IMR-90 (cell line): ENCODE measurements at regions not wholly inside any gene's neighbourhood (a gene's known extent, or its start where the extent isn't known, plus 50 kb on each side); places are given as distances from the start of the nearest gene placed in this dataset.

Source experiments
- BHLHE40 ChIP-seq: fragments of 150-350 bp; IDR thresholded peaks from 2 replicates; pipeline ENCODE4 v1.6.1; 2016; ENCODE audit warnings: mild to moderate bottlenecking, low read depth, low read length
- CEBPB ChIP-seq: IDR thresholded peaks from 2 replicates; pipeline ENCODE4 v1.6.1; 2012; ENCODE audit warnings: low read depth, low read length, improper control_type of control experiment
- CHD1 ChIP-seq: IDR thresholded peaks from 2 replicates; pipeline ENCODE4 v1.6.1; 2012; ENCODE audit warnings: low read depth, low read length, improper control_type of control experiment
- ELK1 ChIP-seq: fragments of 150-350 bp; IDR thresholded peaks from 2 replicates; pipeline ENCODE4 v1.6.1; 2016; ENCODE audit warnings: low read depth, mild to moderate bottlenecking, low read length, moderate library complexity, borderline replicate concordance
- FOS ChIP-seq: fragments of 150-350 bp; IDR thresholded peaks from 2 replicates; pipeline ENCODE4 v1.6.1; 2016; ENCODE audit warnings: low read depth, low read length
- MAFK ChIP-seq: IDR thresholded peaks from 2 replicates; pipeline ENCODE4 v1.6.1; 2012; ENCODE audit warnings: low read depth, low read length, improper control_type of control experiment
- MAZ ChIP-seq: IDR thresholded peaks from 2 replicates; pipeline ENCODE4 v1.6.1; 2012; ENCODE audit warnings: low read depth, mild to moderate bottlenecking, low read length, improper control_type of control experiment, moderate library complexity, borderline replicate concordance
- MXI1 ChIP-seq: IDR thresholded peaks from 2 replicates; pipeline ENCODE4 v1.6.1; 2012; ENCODE audit warnings: low read depth, mild to moderate bottlenecking, low read length, moderate library complexity, borderline replicate concordance
- POLR2A ChIP-seq: IDR thresholded peaks from 2 replicates; pipeline ENCODE4 v1.6.1; 2012; ENCODE audit warnings: mild to moderate bottlenecking, low read depth, low read length
- RAD21 ChIP-seq: IDR thresholded peaks from 2 replicates; pipeline ENCODE4 v1.6.1; 2012; ENCODE audit warnings: low read length, improper control_type of control experiment
- RFX5 ChIP-seq: IDR thresholded peaks from 2 replicates; pipeline ENCODE4 v1.8.0; 2012; ENCODE audit warnings: low read depth, mild to moderate bottlenecking, low read length, moderate library complexity
- SMC3 ChIP-seq: fragments of 150-350 bp; IDR thresholded peaks from 2 replicates; pipeline ENCODE4 v1.6.1; 2016; ENCODE audit warnings: low read depth, mild to moderate bottlenecking, antibody characterized with exemption, low read length, moderate library complexity
- USF2 ChIP-seq: fragments of 150-350 bp; IDR thresholded peaks from 2 replicates; pipeline ENCODE4 v1.6.1; 2017; ENCODE audit warnings: mild to moderate bottlenecking, antibody characterized with exemption, low read length, low read depth
- TF ChIP-seq, protein P1 (sequence below): conservative IDR thresholded peaks from 2 replicates; pipeline ENCODE4 v1.5.1; 2012; ENCODE audit warnings: mild to moderate bottlenecking, low read depth, low read length, improper control_type of control experiment

DNA sequence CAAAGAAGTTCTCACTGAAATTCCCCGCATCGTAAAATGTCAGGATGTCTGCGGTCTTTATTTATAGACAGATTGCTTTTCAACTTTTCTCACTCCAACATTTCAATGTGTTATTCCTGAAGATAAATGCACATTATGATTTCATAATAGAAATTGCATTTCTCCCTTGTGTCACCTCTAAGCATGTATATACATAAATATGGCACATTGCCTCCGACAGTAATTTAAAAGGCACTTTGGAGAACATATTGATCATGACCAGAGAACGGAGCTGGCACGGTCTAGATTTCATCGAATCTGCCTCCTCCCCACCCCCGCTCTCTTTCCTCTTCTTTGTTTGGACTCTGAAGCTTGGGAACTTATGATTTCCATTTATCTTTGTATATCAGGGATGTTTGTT lies 54.9 kb upstream of the IGSF21 start:
- TF ChIP-seq, protein P1, sequence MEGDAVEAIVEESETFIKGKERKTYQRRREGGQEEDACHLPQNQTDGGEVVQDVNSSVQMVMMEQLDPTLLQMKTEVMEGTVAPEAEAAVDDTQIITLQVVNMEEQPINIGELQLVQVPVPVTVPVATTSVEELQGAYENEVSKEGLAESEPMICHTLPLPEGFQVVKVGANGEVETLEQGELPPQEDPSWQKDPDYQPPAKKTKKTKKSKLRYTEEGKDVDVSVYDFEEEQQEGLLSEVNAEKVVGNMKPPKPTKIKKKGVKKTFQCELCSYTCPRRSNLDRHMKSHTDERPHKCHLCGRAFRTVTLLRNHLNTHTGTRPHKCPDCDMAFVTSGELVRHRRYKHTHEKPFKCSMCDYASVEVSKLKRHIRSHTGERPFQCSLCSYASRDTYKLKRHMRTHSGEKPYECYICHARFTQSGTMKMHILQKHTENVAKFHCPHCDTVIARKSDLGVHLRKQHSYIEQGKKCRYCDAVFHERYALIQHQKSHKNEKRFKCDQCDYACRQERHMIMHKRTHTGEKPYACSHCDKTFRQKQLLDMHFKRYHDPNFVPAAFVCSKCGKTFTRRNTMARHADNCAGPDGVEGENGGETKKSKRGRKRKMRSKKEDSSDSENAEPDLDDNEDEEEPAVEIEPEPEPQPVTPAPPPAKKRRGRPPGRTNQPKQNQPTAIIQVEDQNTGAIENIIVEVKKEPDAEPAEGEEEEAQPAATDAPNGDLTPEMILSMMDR, result no peak
- no peak for TF ChIP-seq RFX5
- TF ChIP-seq FOS, result no peak
- no peak for TF ChIP-seq MAFK
- TF ChIP-seq MXI1, result no peak
- no peak for TF ChIP-seq MAZ
- TF ChIP-seq BHLHE40, result no peak
- no peak for TF ChIP-seq POLR2A
- TF ChIP-seq USF2, result no peak
- no peak for TF ChIP-seq RAD21
- no peak for TF ChIP-seq ELK1
- TF ChIP-seq CEBPB, result no peak
- no peak for TF ChIP-seq SMC3
- no peak for TF ChIP-seq CHD1
